HL-60/S4 treated with retinoic acid at 250 ng/mL for 4 days and 3 days (cell line): ENCODE measurements at regions not wholly inside any gene's neighbourhood (a gene's known extent, or its start where the extent isn't known, plus 50 kb on each side); places are given as distances from the start of the nearest gene placed in this dataset.

Experiments
- in situ Hi-C: fragments of 300-500 bp; cut with MboI; formaldehyde crosslinking; loops from 2 replicates; pipeline ENCODE4 v1.7.0; 2022; ENCODE audit warnings: low sequenced_read_pairs

- in situ Hi-C loops: loop anchor here (25.0 kb wide), 2 partner anchors 626 to 726 kb away; no protein-coding TSS in a partner anchor
These were observed 575.6 kb downstream of the ARL4A start for GRCh38 chr7:13262929-13263530.

DNA sequence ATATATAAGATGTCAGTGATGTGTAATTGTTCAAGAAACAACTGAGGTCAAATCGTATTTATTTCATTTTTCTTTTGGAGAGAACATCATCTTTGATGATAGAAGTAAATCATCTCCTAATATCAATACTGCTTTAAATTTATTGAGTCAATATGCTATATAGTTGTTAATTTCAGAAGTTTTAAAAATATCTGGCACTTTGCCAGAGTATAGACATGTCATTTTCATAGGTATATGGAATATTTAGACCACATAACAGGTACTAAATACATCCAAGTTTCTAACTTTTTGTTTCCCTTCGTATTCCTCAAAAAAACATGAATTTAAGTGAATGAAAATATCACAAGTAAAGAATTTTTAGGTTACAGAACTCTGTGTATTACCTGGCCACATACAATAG is 577.8 kb downstream of the ARL4A start:
- in situ Hi-C loops: loop anchor here (25.0 kb wide), 2 partner anchors 628 to 728 kb away; no protein-coding TSS in a partner anchor

- in situ Hi-C loops: loop anchor here (25.0 kb wide), 2 partner anchors 637 to 737 kb away; no protein-coding TSS in a partner anchor
These were observed 586.8 kb downstream of the ARL4A start for GRCh38 chr7:13274205-13274604.

- in situ Hi-C loops: no loop called here
These were observed 589.5 kb downstream of the ARL4A start for GRCh38 chr7:13276977-13277376.

DNA sequence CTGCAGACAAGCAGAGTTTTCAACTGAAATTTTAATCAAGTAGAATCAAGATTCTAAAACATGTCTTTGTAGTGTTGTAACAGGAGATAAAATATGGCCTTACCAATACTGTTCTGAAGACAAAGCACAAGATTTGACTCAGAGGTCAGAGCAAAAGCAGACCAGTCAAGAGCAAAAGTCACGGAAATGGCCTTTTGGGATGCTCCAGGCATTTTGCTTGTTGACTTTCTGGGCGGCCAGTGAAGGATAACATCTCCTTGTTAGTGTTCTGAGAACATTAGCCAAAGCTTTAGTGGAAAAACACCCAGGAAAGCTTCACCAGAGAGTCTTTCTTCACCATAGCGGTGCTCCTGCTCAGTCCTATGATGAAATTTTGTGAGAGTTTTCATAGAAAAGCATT is 590.6 kb downstream of the ARL4A start:
- in situ Hi-C loops: no loop called here

DNA sequence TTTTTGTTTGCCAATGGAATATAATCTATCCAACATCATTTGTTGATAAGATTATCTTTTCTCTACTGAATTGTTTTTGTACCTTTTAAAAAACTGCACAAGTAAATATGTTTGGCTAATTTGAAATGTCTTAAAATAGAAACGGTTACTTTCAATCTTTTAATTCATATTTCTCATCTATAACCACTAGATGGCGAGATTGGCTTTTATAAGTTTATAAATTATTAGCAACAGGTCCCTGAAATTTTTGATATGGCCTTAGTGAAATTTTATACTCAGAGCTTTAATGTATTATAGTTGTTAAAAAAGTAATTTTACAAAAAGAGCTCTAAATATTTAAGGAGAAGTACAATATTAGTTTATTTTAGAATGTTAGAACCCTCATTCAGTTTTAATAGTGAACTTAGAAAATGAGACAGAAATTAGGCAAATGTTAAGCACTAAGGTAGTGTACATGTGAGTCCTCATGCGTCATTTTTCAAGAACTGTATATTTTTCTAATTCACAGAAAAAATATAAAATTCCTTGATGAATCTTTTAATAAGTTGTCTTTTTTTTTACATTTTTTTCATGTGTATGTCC is 592.5 kb downstream of the ARL4A start:
- in situ Hi-C loops: no loop called here

GRCh38 chr7:13282377-13282980 is 595.0 kb downstream of the ARL4A start:
- in situ Hi-C loops: no loop called here

DNA sequence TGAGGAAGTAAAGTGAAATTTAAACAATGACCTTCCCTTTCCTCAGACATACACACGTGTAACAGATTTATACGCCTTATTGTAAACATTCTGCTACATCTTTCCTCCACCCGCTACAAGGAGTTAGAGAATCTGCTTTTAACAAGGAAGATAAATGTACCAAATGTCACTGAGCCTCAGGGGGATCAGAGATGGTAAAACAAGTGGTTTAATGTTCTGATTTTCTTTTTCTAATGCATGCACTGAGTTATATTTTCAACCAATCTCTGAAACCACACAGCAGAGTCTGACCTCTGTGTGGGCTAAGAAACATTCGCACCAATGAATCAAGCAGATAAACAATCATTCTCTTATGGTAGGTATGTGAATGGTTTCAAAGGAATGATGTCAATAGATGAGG is 599.5 kb downstream of the ARL4A start:
- in situ Hi-C loops: no loop called here

DNA sequence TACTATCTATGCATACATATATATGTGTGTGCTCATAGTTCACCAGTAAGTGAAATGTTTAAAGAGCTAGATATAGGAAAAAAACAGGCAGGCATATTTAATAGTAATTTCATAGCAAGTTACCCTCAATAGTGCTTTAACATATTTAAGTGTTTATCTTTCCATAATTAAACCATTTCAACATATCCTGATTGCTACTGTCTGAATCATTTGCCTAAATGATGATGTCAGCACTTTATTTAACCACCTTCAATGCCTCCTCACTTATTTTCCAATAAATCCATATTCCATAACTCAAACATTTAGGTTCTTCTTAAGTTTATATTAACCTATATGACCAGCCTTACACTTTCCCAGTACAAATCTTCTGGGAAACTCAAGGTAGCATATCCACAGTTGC is 601.1 kb downstream of the ARL4A start:
- in situ Hi-C loops: no loop called here

DNA sequence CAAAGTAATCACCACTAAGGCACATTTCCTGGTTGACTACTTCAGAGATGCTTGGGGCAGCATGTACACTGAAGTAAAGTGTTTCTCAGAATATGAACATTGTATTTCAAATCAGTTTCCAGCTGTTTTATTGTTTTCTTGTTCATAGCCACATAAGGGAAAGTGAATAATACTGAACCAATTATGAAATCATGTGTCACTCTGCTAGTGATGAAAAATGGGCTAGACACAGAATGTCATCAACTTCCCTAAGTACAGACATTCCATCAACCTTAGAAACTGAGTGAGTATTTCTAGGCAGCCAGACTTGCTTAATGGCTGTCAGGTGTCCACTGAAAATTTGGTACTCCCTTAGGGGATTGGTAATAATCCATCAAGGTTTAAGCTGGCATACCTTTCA is 603.5 kb downstream of the ARL4A start:
- in situ Hi-C loops: no loop called here

DNA sequence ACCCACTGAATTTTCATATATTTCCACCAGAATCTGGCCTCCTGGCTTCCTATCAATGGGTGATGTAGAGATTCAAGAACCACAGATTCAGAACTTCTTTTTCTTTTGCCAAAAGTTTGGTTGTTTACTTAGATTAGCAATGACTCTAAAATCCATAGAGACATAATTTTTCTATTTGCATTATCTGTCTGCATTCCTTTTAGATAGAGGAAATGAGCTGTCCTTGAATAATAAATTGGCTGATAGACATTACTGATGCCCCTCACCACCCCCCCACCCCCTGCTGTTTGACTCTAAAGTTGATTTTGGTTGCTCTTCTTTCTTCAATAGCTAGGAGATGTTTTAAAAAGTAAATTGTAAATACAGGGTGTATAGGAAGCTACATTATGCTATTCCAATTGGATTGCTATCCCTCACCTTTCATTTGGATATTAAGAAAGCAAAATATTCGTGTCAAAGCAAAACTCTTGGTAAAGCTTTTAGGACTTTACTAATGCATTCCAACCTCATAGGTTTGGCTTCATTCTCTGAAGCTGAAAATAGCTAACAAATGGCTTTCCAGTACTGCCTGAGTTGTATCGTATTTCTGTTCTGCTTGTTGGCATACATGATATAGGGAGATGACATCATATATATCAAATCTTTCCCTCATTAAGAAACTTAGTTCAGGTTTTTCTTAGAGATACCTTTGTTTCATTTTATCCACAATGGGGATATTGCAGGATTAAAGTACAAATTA is 606.0 kb downstream of the ARL4A start:
- in situ Hi-C loops: no loop called here

- in situ Hi-C loops: no loop called here
These were observed 619.6 kb downstream of the ARL4A start for GRCh38 chr7:13307040-13307439.

DNA sequence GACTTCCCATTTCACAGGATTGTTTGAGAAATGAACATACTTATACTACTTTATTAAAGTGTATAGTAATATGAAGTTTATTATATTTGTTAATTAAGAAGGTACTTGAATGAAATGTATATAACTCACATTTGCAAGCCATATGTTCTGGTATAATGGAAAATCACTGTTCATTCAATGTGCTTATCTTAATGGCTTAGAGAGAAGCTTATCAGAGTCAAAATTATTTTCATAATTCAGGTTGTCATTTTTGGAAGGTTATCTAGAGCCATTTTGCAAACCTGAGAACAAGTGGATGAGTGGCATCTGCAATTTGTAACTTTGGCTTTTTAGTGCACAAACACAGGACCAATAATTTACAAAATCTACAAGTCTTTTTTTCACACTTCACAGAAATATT is 621.0 kb downstream of the ARL4A start:
- in situ Hi-C loops: no loop called here

- in situ Hi-C loops: no loop called here
These were observed 622.1 kb downstream of the ARL4A start for GRCh38 chr7:13309535-13309934.

- in situ Hi-C loops: no loop called here
These were observed 624.9 kb downstream of the ARL4A start for GRCh38 chr7:13312307-13312706.

GRCh38 chr7:13320333-13320732 is 632.9 kb downstream of the ARL4A start:
- in situ Hi-C loops: no loop called here

GRCh38 chr7:13321316-13321715 is 633.9 kb downstream of the ARL4A start:
- in situ Hi-C loops: no loop called here

DNA sequence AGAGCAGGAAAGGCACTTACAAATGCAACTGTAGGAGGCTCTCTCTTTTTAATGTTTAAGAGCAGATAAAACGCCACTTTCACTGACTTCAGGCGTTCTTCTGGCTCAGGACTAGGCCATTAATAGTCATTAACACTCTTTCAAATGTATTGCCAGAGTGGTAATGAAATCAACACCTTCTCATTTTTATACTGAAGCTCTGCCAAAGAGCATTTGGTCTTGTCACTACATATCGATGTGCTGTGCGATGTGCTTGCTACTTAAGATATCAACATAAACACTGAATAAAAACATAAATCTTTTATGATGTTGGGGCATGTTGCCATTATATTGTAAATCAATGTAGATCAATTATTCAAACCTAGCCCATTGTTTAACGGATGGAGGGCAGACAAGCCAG is 634.7 kb downstream of the ARL4A start:
- in situ Hi-C loops: no loop called here

GRCh38 chr7:13327669-13328068 is 640.2 kb downstream of the ARL4A start:
- in situ Hi-C loops: no loop called here

GRCh38 chr7:13333371-13333770 is 645.9 kb downstream of the ARL4A start:
- in situ Hi-C loops: no loop called here

DNA sequence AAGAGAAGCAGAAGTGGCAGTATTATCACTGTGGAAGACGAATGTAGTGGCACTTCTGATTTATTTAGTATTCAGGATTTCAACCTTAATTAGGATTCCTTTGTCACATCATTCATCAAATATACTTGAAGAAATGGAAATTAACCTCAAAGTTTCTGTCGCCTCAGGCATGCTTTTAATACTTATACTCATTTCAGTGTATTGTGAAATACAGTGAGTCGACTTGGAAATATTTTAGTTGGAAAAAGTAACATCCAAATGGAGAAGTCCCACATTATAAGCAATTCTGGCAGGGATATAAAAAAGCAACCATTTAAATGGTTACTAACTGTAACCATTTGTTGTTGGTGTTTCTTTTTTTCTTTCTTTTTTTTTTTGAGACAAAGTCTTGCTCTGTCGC is 648.8 kb downstream of the ARL4A start:
- in situ Hi-C loops: no loop called here

GRCh38 chr7:13352677-13353076 is 636.8 kb downstream of the ETV1 start:
- in situ Hi-C loops: no loop called here
